Activated CD8-positive, alpha-beta T cell treated with anti-CD3 and anti-CD28 coated beads for 36 hours (primary cell): ENCODE measurements at regions not wholly inside any gene's neighbourhood (a gene's known extent, or its start where the extent isn't known, plus 50 kb on each side); places are given as distances from the start of the nearest gene placed in this dataset.
A peak's percentile ranks its signal among the peaks of the same experiment; 100 is the strongest.

Source experiments
- ATAC-seq: fragments of 200-7000 bp; cut with Tn5 transposase; one replicate; pipeline ENCODE4 v1.10.0; 2021; ENCODE audit warnings: mild to moderate bottlenecking, moderate library complexity
- CTCF ChIA-PET: fragments of 350-600 bp; sonication (Branson Sonifier 250); formaldehyde crosslinking; loops from one replicate; lab custom pipeline; 2021; ENCODE audit warnings: antibody characterized with exemption; lab: Charles Lee
- POLR2A ChIA-PET: fragments of 350-600 bp; sonication (Branson Sonifier 250); formaldehyde crosslinking; loops from one replicate; lab custom pipeline; 2021; ENCODE audit warnings: antibody characterized with exemption; lab: Charles Lee
- DNase-seq: peaks from one replicate; pipeline ENCODE4 v3.0.0-alpha.2; 2020
- H3K27ac Mint-ChIP-seq: one replicate; pipeline ENCODE4 v1.8.0; 2021; ENCODE audit warnings: mild to moderate bottlenecking, mixed read lengths
- H3K27me3 Mint-ChIP-seq: one replicate; pipeline ENCODE4 v1.8.0; 2021; ENCODE audit warnings: mixed read lengths
- H3K36me3 Mint-ChIP-seq: one replicate; pipeline ENCODE4 v1.8.0; 2021; ENCODE audit warnings: low read depth, mixed read lengths
- H3K4me1 Mint-ChIP-seq: one replicate; pipeline ENCODE4 v1.8.0; 2021; ENCODE audit warnings: low read depth, mixed read lengths
- H3K4me3 Mint-ChIP-seq: one replicate; pipeline ENCODE4 v1.8.0; 2021; ENCODE audit warnings: mild to moderate bottlenecking, moderate library complexity, mixed read lengths
- H3K9me3 Mint-ChIP-seq: one replicate; pipeline ENCODE4 v1.8.0; 2021; ENCODE audit warnings: mixed read lengths
- CTCF ChIP-seq: fragments of 200-600 bp; IDR thresholded peaks from one replicate; pipeline ENCODE4 v1.8.0; 2022; ENCODE audit warnings: antibody characterized with exemption, mild to moderate bottlenecking
- intact Hi-C: fragments of 100-400 bp; cut with micrococcal nuclease; formaldehyde crosslinking; loops from one replicate; pipeline ENCODE4 v1.10.0; 2022

GRCh38 chr15:62605282-62605681 lies 437.3 kb upstream of the TPM1 start:
- ChIA-PET CTCF (interaction anchor here (1.5 kb wide), 1 partner anchor 8 kb away, joined by 4 read pairs; no protein-coding TSS in a partner anchor), POLR2A (no interaction called here)
- Mint-ChIP-seq H3K4me3 (no peak overlapping the region), H3K4me1 (no peaks in the 10 kb centered on the region), H3K9me3 (no peaks in the 10 kb centered on the region), H3K36me3 (no peaks in the 10 kb centered on the region), H3K27me3 (peaks cover 5% of the 10 kb centered on the region), H3K27ac (no peak overlapping the region)
- no peak for DNase-seq
- TF ChIP-seq CTCF: no peak
- ATAC-seq: no peak
- intact Hi-C loops: no loop called here

- H3K36me3 Mint-ChIP-seq: no peaks in the 10 kb centered on the region
- ATAC-seq (no peak), DNase-seq (no peak)
- H3K4me3 Mint-ChIP-seq: no peak overlapping the region
- H3K4me1 Mint-ChIP-seq: no peaks in the 10 kb centered on the region
- POLR2A ChIA-PET: no interaction called here
- intact Hi-C loops: no loop called here
- CTCF ChIA-PET: no interaction called here
- no peak overlapping the region for H3K27ac Mint-ChIP-seq
- H3K9me3 Mint-ChIP-seq: no peaks in the 10 kb centered on the region
- TF ChIP-seq CTCF: no peak
- H3K27me3 Mint-ChIP-seq: peaks cover 4% of the 10 kb centered on the region
These were observed 436.0 kb upstream of the TPM1 start for GRCh38 chr15:62606376-62607113.

GRCh38 chr15:62607114-62607462 lies 435.5 kb upstream of the TPM1 start:
- ATAC-seq (no peak), DNase-seq (no peak)
- ChIA-PET POLR2A (no interaction called here), CTCF (no interaction called here)
- Mint-ChIP-seq H3K4me3 (no peak overlapping the region), H3K27me3 (peaks cover 4% of the 10 kb centered on the region), H3K36me3 (no peaks in the 10 kb centered on the region), H3K27ac (no peak overlapping the region), H3K9me3 (no peaks in the 10 kb centered on the region), H3K4me1 (no peaks in the 10 kb centered on the region)
- TF ChIP-seq CTCF: no peak
- intact Hi-C loops: no loop called here

GRCh38 chr15:62607643-62608042 lies 434.9 kb upstream of the TPM1 start:
- DNase-seq (peak; percentile 17), ATAC-seq (no peak)
- Mint-ChIP-seq H3K36me3 (no peaks in the 10 kb centered on the region), H3K27ac (no peak overlapping the region), H3K4me1 (no peaks in the 10 kb centered on the region), H3K9me3 (no peaks in the 10 kb centered on the region), H3K27me3 (peaks cover 4% of the 10 kb centered on the region), H3K4me3 (no peak overlapping the region)
- TF ChIP-seq CTCF: no peak
- POLR2A ChIA-PET: no interaction called here
- CTCF ChIA-PET: no interaction called here
- intact Hi-C loops: no loop called here

GRCh38 chr15:62608369-62608768 lies 434.2 kb upstream of the TPM1 start:
- H3K27me3 Mint-ChIP-seq: peaks cover 4% of the 10 kb centered on the region
- no peaks in the 10 kb centered on the region for H3K36me3 Mint-ChIP-seq
- no peak overlapping the region for H3K27ac Mint-ChIP-seq
- TF ChIP-seq CTCF: no peak
- ChIA-PET CTCF (no interaction called here), POLR2A (no interaction called here)
- intact Hi-C loops: no loop called here
- no peak for ATAC-seq
- DNase-seq: no peak
- H3K4me3 Mint-ChIP-seq: no peak overlapping the region
- no peaks in the 10 kb centered on the region for H3K4me1 Mint-ChIP-seq
- H3K9me3 Mint-ChIP-seq: no peaks in the 10 kb centered on the region
